NK-92 treated with Interleukin-12 subunit alpha and Interleukin-12 subunit beta, amount 100 ng/mL, for 24 hours (cell line): ENCODE measurements at regions not wholly inside any gene's neighbourhood (a gene's known extent, or its start where the extent isn't known, plus 50 kb on each side); places are given as distances from the start of the nearest gene placed in this dataset.
"Not testable (repeated sequence)": the region's sequence is repeated elsewhere in the genome, so short reads cannot be mapped to it uniquely, and the experiment has no call there.

Source experiments
- DNase-seq: peaks from one replicate; lab custom pipeline; 2025; lab: John Stamatoyannopoulos, UW

- DNase-seq = not testable (repeated sequence)
Observed at GRCh38 chr4:189602827-189603226, 337.8 kb upstream of the FRG1 start.

- not testable (repeated sequence) for DNase-seq
Observed at GRCh38 chr4:189610571-189610970, 330.1 kb upstream of the FRG1 start.

DNA sequence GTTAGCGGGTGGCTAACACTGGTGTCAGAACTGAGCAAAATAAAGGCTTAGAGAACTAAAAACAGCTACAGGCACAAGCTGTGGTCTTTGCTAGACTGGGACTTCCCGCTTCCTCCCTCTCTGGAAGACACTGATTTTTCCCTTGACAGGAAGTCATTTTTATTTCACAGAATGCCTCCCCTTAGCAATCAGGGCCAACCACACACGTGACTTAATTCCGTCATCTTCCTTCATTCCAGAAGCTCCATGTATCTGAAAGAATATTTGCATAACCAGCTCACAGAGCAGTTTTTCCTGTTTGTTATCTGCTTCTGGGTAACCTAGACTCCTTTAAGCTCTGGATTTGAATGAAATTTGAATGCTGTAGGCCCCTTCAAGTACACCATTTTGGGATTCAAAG, 327.5 kb upstream of the FRG1 start:
- DNase-seq = no peak

- no peak for DNase-seq
Observed at GRCh38 chr4:189615217-189615663, 325.4 kb upstream of the FRG1 start.

DNA sequence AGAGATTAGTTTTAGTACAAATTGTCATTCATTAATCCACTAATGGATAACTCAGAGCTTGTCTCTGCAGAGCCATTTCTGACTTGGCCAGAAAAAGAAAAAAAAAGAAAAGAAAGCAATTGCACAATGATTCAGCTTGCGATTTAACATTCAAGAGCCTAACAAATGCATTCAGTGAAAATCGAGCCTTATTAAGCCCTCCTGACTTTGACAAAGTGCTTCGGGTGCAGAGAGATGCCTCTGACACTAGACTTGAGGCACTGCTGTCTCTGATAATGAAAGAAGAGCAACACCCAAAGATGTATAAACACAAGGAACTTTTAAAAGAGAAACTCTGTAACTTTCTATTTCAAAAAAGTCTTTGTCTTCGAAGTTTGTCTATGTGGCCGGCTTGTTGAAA, 322.9 kb upstream of the FRG1 start:
- not testable (repeated sequence) for DNase-seq

DNA sequence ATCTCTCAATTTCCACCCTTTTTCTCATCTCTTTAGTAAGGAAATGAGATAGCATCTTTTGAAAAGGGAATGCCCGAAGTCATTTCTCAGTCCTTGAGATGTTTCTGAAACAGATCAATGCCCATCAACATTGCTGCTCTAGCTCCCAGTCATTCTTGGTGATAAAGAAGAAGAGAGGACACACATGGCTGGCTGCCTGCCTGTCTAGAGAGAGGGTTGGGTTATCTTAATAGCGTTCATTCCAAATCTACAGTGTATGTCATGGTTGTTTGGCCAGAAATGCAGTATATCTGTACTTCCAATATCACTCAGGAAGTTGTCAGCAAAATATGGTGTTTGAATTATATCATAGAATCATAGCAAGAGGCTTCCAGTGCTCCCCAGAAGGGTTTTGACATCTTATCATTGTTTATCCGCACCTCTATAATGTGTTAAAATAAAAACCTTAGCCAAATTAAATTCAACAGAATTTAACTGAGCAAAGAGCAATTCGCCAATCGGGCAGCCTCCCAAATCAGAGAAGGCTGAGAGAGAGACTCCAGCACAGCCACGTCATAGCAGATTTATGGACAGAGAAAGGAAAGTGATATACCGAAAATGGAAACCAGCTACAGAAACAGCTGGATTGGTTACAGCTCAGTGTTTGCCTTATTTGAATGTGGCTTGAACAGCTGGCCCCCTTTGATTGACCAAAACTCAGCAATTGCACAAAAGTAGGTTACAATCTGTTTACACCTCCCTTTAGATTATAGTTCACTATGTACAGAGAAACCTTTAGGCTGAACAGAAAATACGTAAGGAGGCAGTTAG, 321.0 kb upstream of the FRG1 start:
- DNase-seq = not testable (repeated sequence)

GRCh38 chr4:189622574-189622973, 318.1 kb upstream of the FRG1 start:
- DNase-seq = not testable (repeated sequence)

DNA sequence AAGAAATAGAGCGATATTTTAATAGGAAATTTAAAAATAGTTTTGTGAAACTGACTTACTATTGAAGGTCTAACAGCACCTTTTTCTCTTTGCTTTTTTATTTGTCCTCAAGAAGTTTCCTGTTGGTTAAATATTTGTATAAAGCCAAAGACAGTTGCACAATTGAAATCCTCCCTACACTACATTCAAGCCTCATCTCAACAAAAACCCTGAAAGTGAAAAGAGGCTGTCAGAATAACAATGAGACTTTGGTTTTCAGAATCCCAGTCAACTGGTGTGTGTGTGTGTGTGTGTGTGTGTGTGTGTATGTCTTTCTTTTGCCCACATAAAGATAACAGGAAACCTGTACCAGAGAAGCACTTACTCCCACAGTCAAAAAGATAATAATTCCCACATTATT, 313.6 kb upstream of the FRG1 start:
- not testable (repeated sequence) for DNase-seq

DNA sequence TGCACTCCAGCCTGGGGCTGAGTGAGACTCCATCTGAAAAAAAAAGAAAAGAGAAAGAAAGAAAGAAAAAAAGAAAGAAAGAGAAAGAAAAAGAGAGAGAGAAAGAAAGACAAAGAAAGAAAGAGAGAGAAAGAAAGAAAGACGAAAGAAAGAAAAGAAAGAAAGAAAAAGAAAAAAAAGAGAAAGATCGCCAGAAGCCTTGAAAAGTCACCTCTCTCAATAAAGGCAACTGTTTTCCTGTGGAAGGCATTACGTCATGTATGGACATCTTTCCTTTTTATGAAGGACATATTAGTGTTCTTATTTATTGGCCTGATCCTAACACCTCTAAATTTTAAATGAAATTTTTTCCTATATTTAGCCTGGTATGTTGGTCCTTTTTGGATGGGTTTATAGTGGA, 310.9 kb upstream of the FRG1 start:
- DNase-seq = not testable (repeated sequence)

- not testable (repeated sequence) for DNase-seq
Observed at GRCh38 chr4:189630913-189631567, 309.6 kb upstream of the FRG1 start.

GRCh38 chr4:189631568-189631916, 309.1 kb upstream of the FRG1 start:
- not testable (repeated sequence) for DNase-seq

DNA sequence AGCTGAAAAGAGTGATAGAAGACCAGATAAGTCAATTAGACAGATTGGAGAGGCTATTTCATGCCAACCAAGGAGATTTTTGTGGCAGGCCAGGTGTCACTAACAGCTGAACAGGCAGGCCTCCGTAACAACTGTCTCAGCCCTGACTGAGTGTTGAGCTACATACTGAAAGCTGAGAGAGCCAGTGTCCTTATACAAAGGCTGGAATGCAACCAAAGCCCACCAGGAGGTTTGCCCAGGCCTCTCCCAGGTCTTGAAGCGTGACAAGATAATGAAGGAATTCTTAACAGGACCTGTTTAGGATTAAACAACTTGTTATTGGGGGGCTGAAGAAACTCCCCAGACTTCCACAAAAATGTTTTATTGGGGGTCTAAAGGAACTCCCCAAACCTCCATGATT, 290.2 kb upstream of the FRG1 start:
- not testable (repeated sequence) for DNase-seq

DNA sequence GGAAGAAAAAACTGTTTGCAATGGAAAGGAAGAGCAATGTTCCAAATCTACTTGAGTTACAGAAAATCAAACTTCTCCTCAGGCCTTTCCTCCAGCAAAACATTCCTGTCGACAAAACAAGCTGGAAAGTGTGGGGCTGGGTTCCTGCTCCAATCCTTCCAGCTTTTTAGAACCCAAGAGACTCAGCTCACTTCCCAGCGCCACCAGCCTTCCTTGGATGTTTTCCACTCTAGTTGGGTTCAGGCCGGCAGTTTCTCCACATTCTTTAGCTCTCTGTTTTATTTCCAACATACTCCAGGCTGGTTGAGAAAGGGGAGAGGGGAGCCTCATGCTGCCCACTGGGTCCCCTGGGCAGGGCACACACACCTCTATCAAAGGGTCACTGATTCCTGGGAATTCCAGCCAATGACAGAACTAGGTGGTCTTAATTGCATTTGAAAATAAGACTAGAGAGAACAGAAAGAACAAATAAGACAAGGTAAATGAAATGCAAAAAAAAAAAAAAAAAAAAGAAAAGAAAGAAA, 287.5 kb upstream of the FRG1 start:
- DNase-seq = not testable (repeated sequence)

DNA sequence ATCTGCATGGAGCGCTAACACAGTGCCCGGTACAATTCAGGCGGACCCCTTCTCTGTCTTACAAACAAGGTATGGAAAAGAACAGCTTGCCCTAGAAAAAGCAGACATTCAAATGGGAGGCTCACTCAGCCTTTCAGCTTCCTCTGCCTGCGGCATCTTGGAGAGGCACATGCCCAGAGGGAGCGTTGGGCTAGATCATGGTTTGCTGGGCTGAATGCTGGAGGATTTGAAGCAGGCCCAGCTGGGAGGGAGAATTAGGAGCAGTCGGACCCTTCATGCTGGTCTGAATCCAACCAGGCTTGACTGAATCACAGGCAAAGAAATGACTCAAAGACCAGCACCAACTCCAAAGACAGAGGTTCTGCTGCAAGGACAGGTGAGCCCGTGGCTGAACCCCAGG, 286.7 kb upstream of the FRG1 start:
- DNase-seq = not testable (repeated sequence)

DNA sequence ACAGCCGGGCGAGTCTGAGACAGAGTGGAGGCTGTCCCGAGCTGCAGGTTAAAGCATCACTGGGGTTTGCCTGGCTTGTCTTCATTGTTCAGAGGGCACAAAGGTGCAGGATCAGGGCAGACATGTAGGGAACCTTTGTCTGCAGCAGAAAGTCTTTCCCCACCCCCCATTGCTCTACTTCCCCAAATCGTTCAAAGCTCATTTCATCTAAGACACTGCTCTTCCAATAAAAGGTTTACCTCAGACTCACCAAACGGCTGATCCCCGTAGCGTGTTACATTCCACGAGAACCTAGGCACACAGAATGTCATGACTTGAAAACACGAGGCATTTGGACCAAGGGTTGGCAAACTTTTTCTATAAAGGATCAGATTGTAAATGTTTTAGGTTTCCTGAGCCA, 286.3 kb upstream of the FRG1 start:
- not testable (repeated sequence) for DNase-seq

- DNase-seq = not testable (repeated sequence)
Observed at GRCh38 chr4:189655817-189656216, 284.9 kb upstream of the FRG1 start.

GRCh38 chr4:189656641-189657040, 284.0 kb upstream of the FRG1 start:
- no peak for DNase-seq

GRCh38 chr4:189658259-189658658, 282.4 kb upstream of the FRG1 start:
- not testable (repeated sequence) for DNase-seq

DNA sequence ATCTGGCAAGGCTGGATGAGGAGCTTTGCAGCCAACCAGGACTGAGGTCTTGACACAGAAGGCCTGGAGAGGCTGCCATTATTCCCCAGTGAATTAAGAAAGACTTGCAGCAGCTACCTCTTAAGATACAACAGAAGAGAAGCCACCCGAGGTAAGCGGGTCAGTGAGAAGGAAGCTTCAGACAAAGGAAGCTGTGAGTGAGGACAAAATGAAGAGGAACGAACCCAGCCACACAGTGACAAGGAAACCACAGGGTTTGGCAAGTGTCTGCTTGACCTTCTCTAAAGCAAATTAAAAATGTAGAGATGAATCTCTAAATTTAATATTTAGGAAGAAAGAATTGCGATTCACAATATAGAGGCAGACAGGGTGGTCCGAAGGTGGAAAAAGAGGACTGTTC, 281.8 kb upstream of the FRG1 start:
- not testable (repeated sequence) for DNase-seq

DNA sequence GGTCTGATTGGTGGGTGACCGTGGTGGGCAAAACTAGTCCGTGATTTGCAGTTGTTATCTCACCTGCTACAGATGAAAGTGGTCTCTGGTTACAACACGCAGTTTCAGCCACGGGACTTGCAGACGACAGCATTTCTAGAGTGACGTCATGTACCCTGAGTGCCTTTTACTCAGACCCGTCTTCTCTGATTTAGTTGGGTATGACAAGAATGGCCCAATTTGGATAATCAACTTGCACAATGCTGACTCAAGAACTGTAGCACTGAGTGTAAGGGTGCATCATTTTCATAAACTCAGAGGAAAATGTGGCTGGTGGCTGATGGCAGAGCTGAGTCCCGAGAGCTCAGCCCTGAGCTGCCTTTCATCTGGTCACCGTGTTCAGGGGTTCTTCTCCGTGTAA, 281.4 kb upstream of the FRG1 start:
- DNase-seq = no peak

DNA sequence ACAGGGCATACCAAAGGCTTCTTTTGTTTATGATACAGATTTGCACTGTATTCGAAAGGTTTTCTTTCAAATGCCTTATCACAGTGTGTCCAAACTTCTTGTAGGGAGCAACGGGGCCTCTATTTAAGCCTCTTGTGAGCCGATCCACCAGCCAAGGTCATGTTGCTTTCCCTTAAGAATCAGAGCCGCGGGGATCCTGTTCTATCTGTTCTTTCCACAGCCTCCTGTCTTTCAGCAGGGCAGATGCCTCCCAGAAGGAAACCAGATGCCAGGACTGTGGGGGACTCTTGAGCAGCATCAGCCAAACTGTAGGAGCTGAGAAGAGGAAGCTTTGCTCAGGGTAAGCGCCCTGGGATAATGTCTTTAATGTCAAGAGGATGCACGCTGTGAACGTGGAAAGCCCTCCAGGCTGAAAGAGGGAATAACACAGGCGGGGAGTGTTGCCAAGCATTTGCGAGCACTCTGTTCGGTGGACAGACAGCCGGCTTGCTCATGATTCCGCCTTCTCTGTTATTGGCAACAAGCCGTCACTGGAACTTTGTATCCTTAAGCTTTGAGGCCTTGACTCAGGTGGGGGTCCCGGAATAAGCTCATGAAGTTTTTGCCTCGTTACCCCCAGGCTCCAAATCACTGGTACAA, 279.8 kb upstream of the FRG1 start:
- no peak for DNase-seq

DNA sequence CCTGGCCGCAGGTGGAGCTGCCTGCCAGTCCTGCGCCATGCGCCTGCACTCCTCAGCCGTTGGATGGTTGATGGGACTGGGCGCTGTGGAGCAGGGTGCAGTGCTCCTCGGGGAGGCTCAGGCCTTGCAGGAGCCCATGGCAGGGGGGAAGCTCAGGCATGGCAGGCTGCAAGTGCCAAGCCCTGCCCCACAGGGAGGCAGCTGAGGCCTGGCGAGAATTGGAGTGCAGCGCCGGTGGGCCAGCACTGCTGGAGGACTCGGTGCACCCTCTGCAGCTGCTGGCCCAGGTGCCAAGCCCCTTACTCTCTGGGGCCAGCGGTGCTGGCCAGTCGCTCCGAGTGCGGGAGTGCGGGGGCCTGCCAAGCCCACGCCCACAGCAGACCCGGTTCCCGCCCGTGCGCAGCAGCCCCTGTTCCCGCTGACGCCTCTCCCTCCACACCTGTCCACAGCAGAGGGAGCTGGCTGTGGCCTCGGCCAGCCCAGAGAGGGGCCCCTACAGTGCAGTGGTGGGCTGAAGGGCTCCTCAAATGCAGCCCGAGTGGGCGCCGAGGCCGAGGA, 275.9 kb upstream of the FRG1 start:
- no peak for DNase-seq
